ENCODE measurements at regions not wholly inside any gene's neighbourhood (a gene's known extent, or its start where the extent isn't known, plus 50 kb on each side); places are given as distances from the start of the nearest gene placed in this dataset.

DNA sequence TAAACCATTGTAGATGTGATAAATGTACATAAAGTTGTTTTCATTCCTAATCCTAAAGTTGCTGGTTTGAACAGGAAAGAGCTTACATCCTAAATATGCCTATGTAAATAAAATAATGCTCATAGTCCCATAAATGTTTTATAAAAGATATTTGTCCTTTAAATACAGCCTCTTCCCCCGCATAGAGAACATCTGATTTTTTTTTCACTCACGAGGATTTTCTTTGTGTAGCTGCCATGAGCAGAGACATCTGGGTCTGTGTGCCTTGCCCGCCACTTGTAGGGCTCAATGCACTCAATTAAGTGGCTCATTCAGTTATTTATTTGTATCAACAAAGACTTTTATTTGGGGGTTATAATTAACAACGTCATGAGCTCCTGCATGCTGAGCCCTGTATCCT lies 72.8 kb downstream of the SOWAHC start (continued):
- no peak for TF ChIP-seq ZNF232 (CRISPR knock-in tag; IDR thresholded peaks at IDR 0.05)
- no peak for TF ChIP-seq NFYB (CRISPR knock-in tag; conservative IDR thresholded peaks at IDR 0.05; ENCODE audit: low read depth)
- TF ChIP-seq, protein P1, sequence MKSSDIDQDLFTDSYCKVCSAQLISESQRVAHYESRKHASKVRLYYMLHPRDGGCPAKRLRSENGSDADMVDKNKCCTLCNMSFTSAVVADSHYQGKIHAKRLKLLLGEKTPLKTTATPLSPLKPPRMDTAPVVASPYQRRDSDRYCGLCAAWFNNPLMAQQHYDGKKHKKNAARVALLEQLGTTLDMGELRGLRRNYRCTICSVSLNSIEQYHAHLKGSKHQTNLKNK (CRISPR knock-in tag; IDR thresholded peaks at IDR 0.05) = no peak
- TF ChIP-seq IRF1 (CRISPR knock-in tag; IDR thresholded peaks at IDR 0.05) = no peak
- TF ChIP-seq CDX4 (CRISPR knock-in tag; IDR thresholded peaks at IDR 0.05; ENCODE audit: borderline replicate concordance) = no peak
- TF ChIP-seq, protein P2, sequence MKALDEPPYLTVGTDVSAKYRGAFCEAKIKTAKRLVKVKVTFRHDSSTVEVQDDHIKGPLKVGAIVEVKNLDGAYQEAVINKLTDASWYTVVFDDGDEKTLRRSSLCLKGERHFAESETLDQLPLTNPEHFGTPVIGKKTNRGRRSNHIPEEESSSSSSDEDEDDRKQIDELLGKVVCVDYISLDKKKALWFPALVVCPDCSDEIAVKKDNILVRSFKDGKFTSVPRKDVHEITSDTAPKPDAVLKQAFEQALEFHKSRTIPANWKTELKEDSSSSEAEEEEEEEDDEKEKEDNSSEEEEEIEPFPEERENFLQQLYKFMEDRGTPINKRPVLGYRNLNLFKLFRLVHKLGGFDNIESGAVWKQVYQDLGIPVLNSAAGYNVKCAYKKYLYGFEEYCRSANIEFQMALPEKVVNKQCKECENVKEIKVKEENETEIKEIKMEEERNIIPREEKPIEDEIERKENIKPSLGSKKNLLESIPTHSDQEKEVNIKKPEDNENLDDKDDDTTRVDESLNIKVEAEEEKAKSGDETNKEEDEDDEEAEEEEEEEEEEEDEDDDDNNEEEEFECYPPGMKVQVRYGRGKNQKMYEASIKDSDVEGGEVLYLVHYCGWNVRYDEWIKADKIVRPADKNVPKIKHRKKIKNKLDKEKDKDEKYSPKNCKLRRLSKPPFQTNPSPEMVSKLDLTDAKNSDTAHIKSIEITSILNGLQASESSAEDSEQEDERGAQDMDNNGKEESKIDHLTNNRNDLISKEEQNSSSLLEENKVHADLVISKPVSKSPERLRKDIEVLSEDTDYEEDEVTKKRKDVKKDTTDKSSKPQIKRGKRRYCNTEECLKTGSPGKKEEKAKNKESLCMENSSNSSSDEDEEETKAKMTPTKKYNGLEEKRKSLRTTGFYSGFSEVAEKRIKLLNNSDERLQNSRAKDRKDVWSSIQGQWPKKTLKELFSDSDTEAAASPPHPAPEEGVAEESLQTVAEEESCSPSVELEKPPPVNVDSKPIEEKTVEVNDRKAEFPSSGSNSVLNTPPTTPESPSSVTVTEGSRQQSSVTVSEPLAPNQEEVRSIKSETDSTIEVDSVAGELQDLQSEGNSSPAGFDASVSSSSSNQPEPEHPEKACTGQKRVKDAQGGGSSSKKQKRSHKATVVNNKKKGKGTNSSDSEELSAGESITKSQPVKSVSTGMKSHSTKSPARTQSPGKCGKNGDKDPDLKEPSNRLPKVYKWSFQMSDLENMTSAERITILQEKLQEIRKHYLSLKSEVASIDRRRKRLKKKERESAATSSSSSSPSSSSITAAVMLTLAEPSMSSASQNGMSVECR (CRISPR knock-in tag; IDR thresholded peaks at IDR 0.05; ENCODE audit: borderline replicate concordance) = no peak
- TF ChIP-seq ZNF396 (CRISPR knock-in tag; IDR thresholded peaks at IDR 0.05; ENCODE audit: borderline replicate concordance) = no peak
- TF ChIP-seq IRF2 (CRISPR knock-in tag; IDR thresholded peaks at IDR 0.05; ENCODE audit: borderline replicate concordance, low read depth) = no peak
- TF ChIP-seq TP53 (CRISPR knock-in tag; IDR thresholded peaks at IDR 0.05) = no peak
- TF ChIP-seq, protein P3, sequence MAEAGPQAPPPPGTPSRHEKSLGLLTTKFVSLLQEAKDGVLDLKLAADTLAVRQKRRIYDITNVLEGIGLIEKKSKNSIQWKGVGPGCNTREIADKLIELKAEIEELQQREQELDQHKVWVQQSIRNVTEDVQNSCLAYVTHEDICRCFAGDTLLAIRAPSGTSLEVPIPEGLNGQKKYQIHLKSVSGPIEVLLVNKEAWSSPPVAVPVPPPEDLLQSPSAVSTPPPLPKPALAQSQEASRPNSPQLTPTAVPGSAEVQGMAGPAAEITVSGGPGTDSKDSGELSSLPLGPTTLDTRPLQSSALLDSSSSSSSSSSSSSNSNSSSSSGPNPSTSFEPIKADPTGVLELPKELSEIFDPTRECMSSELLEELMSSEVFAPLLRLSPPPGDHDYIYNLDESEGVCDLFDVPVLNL (CRISPR knock-in tag; IDR thresholded peaks at IDR 0.05; ENCODE audit: borderline replicate concordance, low read depth) = no peak
- no peak for TF ChIP-seq SMAD3 (CRISPR knock-in tag; IDR thresholded peaks at IDR 0.05; ENCODE audit: borderline replicate concordance)

GRCh38 chr2:109689182-109689930 lies 75.2 kb downstream of the SOWAHC start:
- TF ChIP-seq ZNF532 (CRISPR knock-in tag; IDR thresholded peaks at IDR 0.05; ENCODE audit: borderline replicate concordance) (no peak), SMAD3 (CRISPR knock-in tag; IDR thresholded peaks at IDR 0.05; ENCODE audit: borderline replicate concordance) (no peak)
- no peak overlapping the region for H3K4me3 Mint-ChIP-seq
- ChIA-PET POLR2A (interaction anchor here (0.8 kb wide), 1 partner anchor 74 kb away, joined by 3 read pairs; no protein-coding TSS in a partner anchor), CTCF (interaction anchor here (0.6 kb wide), 1 partner anchor 87 kb away, joined by 4 read pairs; no protein-coding TSS in a partner anchor)
- no peak for DNase-seq (ENCODE audit: low spot score)
- H3K9me3 Mint-ChIP-seq = no peaks in the 10 kb centered on the region
- ATAC-seq = no peak
- no peaks in the 10 kb centered on the region for H3K36me3 Mint-ChIP-seq
- peaks cover 14% of the 10 kb centered on the region for H3K4me1 Mint-ChIP-seq
- H3K27ac Mint-ChIP-seq = no peak overlapping the region
- no peaks in the 10 kb centered on the region for H3K27me3 Mint-ChIP-seq (ENCODE audit: low read depth)
